ENCODE measurements at regions not wholly inside any gene's neighbourhood (a gene's known extent, or its start where the extent isn't known, plus 50 kb on each side); places are given as distances from the start of the nearest gene placed in this dataset.

DNA sequence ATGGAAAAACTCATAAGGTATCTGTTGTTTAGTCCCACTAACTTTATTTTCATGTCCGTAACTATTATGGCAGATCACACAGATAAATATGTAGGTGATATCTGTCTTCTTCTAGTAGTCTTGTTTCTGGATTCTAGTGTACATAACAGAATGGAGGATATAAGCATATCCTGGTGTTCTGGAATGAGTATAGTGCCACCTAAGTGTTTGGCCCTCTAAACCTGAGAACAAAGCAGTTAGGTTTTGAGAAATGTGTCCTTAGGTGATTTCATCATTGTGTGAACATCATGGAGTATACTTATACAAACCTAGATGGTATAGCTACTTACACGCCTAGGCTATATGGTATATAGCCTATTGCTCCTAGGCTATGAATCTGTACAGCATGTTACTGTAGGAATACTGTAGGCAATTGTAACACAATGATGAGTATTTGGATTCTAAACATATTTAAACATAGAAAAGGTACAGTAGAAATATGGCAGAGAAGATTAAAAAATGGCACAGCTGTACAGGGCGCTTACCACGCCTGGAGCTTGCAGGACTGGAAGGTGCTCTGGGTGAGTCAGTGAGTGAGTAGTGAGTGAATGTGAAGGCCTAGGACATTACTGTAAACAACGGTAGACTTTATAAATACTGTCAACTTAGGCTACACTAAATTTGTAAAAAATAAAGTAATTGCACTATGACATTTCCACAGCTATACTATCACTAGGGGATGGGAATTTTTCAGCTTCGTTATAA lies 150.3 kb upstream of the SLC24A2 start:
- H3K9me3 ChIP-seq, result no peaks in the 10 kb centered on the region
- WGBS, 5 donors, result 91 to 95% (median 93%) methylated on average over 6 of the region's 6 CpGs
- TF ChIP-seq, protein P1, sequence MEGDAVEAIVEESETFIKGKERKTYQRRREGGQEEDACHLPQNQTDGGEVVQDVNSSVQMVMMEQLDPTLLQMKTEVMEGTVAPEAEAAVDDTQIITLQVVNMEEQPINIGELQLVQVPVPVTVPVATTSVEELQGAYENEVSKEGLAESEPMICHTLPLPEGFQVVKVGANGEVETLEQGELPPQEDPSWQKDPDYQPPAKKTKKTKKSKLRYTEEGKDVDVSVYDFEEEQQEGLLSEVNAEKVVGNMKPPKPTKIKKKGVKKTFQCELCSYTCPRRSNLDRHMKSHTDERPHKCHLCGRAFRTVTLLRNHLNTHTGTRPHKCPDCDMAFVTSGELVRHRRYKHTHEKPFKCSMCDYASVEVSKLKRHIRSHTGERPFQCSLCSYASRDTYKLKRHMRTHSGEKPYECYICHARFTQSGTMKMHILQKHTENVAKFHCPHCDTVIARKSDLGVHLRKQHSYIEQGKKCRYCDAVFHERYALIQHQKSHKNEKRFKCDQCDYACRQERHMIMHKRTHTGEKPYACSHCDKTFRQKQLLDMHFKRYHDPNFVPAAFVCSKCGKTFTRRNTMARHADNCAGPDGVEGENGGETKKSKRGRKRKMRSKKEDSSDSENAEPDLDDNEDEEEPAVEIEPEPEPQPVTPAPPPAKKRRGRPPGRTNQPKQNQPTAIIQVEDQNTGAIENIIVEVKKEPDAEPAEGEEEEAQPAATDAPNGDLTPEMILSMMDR (IDR thresholded peaks at IDR 0.05 in 8 of 11, conservative IDR thresholded peaks at IDR 0.05 in 3 of 11), result no peak
- no peak for TF ChIP-seq POLR2A (IDR thresholded peaks at IDR 0.05)
- TF ChIP-seq POLR2AphosphoS5 (IDR thresholded peaks at IDR 0.05), result no peak
- intact Hi-C loops (cut with DNase I; ENCODE audit: low total_unique reads), result no loop called here
- H3K36me3 ChIP-seq, result no peaks in the 10 kb centered on the region
- peaks cover 0 to 9% (median 0%) of the 10 kb centered on the region in 7 donors for H3K27me3 ChIP-seq (replicated peaks in 1 of 7)
- no peak for DNase-seq
- H3K27ac ChIP-seq, result no peak overlapping the region
- no peak overlapping the region for H3K4me3 ChIP-seq
- peaks cover under 1 to 11% (median 7%) of the 10 kb centered on the region in 6 donors for H3K4me1 ChIP-seq

DNA sequence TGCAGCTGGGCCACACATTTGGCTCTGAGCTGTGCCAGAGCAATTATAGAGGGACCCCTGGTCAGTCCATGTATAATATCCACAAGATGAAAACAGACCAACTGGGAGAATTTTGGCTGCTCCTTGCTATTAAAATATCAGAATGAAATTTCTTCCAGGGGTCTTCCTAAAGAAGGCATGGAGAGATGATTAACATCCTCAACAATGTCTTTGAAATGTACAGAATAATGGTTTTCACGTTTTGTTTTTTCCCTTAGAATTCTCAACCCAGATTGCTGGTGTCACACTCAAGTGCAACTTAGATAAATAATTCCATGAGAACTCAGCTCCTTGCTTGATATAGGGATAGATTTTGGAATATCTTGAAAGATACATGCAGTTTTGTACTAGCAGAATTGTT lies 148.3 kb upstream of the SLC24A2 start:
- no peaks in the 10 kb centered on the region for H3K36me3 ChIP-seq
- 81 to 94% (median 93%) methylated on average over 1 of the region's 1 CpG for WGBS, 5 donors
- intact Hi-C loops (cut with DNase I; ENCODE audit: low total_unique reads), result no loop called here
- H3K4me1 ChIP-seq, result peaks cover 3 to 17% (median 10%) of the 10 kb centered on the region in 6 donors
- DNase-seq, result no peak
- H3K9me3 ChIP-seq, result no peaks in the 10 kb centered on the region
- H3K27ac ChIP-seq, result no peak overlapping the region
- H3K27me3 ChIP-seq (replicated peaks in 1 of 7), result peaks cover 0 to 15% (median 0%) of the 10 kb centered on the region in 7 donors
- TF ChIP-seq POLR2AphosphoS5 (IDR thresholded peaks at IDR 0.05) (no peak), POLR2A (IDR thresholded peaks at IDR 0.05) (no peak)
- TF ChIP-seq, protein P1 (IDR thresholded peaks at IDR 0.05 in 8 of 11, conservative IDR thresholded peaks at IDR 0.05 in 3 of 11), result no peak
- H3K4me3 ChIP-seq, result no peak overlapping the region

DNA sequence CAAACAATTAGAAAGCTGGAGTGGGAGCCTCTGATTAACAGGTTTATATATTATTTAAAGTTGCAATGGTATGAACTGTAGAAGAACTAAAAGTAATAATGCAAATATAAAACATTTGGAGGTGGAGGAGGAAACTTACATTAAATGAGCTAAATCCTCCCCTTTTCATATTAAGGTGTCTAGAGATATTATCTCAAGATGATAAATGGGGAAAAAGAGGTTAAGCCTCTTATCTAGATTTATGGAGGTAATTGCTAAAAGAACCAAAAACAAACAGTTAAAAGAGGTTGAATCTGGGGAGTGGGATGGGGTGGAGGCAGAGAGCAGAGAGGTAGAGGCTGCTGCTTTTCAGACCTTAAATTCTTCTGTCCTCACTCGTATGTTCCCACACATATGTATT lies 147.8 kb upstream of the SLC24A2 start:
- intact Hi-C loops (cut with DNase I; ENCODE audit: low total_unique reads), result no loop called here
- DNase-seq, result no peak
- Histone ChIP-seq H3K27me3 (replicated peaks in 1 of 7) (peaks cover 0 to 15% (median 0%) of the 10 kb centered on the region in 7 donors), H3K4me3 (no peak overlapping the region), H3K4me1 (peaks cover 3 to 17% (median 10%) of the 10 kb centered on the region in 6 donors), H3K27ac (no peak overlapping the region), H3K9me3 (no peaks in the 10 kb centered on the region), H3K36me3 (no peaks in the 10 kb centered on the region)
- WGBS, 5 donors, result 0 to 90% (median 0%) methylated on average over 1 of the region's 1 CpG
- no peak for TF ChIP-seq POLR2A (IDR thresholded peaks at IDR 0.05)
- no peak for TF ChIP-seq POLR2AphosphoS5 (IDR thresholded peaks at IDR 0.05)
- TF ChIP-seq, protein P1 (IDR thresholded peaks at IDR 0.05 in 8 of 11, conservative IDR thresholded peaks at IDR 0.05 in 3 of 11), result no peak

DNA sequence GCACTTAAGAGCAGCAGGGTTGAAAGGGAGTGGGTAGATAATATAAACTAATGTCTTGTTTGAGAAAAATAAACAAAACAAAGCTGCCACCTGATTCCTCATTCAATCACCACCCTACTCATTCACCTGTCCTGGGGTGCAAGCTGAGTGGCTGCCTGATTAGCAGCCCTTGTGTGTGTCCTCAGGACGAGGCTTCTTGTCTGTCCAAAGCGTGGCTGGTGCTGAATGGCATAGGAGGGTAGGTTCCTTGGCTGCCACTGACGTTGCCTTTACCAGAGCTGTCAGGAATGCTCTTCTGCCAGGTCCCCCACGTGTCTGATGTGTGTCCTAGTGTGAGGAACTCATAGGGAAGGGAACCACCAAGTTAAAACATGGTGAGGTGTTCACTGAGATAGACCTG lies 146.6 kb upstream of the SLC24A2 start:
- 81 to 93% (median 86%) methylated on average over 4 of the region's 4 CpGs for WGBS, 5 donors
- no peak overlapping the region for H3K27ac ChIP-seq

More for the DNA sequence above, 146.6 kb upstream of the SLC24A2 start:
- Histone ChIP-seq H3K27me3 (replicated peaks in 1 of 7) (peaks cover 0 to 15% (median 0%) of the 10 kb centered on the region in 7 donors), H3K36me3 (no peaks in the 10 kb centered on the region), H3K4me3 (peak overlapping the region in 1 of 8 donors; percentile 44), H3K9me3 (no peaks in the 10 kb centered on the region), H3K4me1 (peaks cover 3 to 27% (median 12%) of the 10 kb centered on the region in 6 donors)
- no peak for DNase-seq
- intact Hi-C loops (cut with DNase I; ENCODE audit: low total_unique reads), result no loop called here
- no peak for TF ChIP-seq POLR2AphosphoS5 (IDR thresholded peaks at IDR 0.05)
- no peak for TF ChIP-seq POLR2A (IDR thresholded peaks at IDR 0.05)
- TF ChIP-seq, protein P1 (IDR thresholded peaks at IDR 0.05 in 8 of 11, conservative IDR thresholded peaks at IDR 0.05 in 3 of 11), result no peak

Data from spleen (tissue), 11 donors.